NCI-H2171 (cell line): ENCODE measurements at regions not wholly inside any gene's neighbourhood (a gene's known extent, or its start where the extent isn't known, plus 50 kb on each side); places are given as distances from the start of the nearest gene placed in this dataset.

Experiments
- DNase-seq: peaks from one replicate; lab custom pipeline; 2025; lab: John Stamatoyannopoulos, UW

- DNase-seq = no peak
Measured at GRCh38 chr11:93963072-93963471, 58.1 kb upstream of the HEPHL1 start.

GRCh38 chr11:93967258-93967657, 53.9 kb upstream of the HEPHL1 start:
- DNase-seq = no peak

- DNase-seq = no peak
Measured at GRCh38 chr11:93967944-93968343, 53.2 kb upstream of the HEPHL1 start.

- DNase-seq = no peak
Measured at GRCh38 chr11:93969925-93970922, 50.9 kb upstream of the HEPHL1 start.
